ENCODE measurements at regions not wholly inside any gene's neighbourhood (a gene's known extent, or its start where the extent isn't known, plus 50 kb on each side); places are given as distances from the start of the nearest gene placed in this dataset.

- 94% methylated on average over 3 of the region's 4 CpGs for WGBS (ENCODE audit: insufficient coverage)
- Histone ChIP-seq H3K27me3 (replicated peaks in 2 of 5; ENCODE audit: control insufficient read depth in 4 of 5, insufficient read depth in 5 of 5, low read length in 4 of 5) (no peaks in the 10 kb centered on the region), H3K36me3 (ENCODE audit: control insufficient read depth in 4 of 4, insufficient read depth in 4 of 4, low read length in 3 of 4) (no peaks in the 10 kb centered on the region), H3K4me3 (ENCODE audit: control insufficient read depth in 1 of 7, extremely low read depth in 1 of 7, insufficient read depth in 4 of 7, low read depth in 2 of 7, low read length in 6 of 7) (no peak overlapping the region), H3K9me3 (ENCODE audit: control extremely low read depth in 1 of 5, control insufficient read depth in 4 of 5, insufficient read depth in 2 of 5, low read depth in 1 of 5, low read length in 4 of 5) (peaks cover 0 to 12% (median 0%) of the 10 kb centered on the region in 5 experiments), H3K4me1 (ENCODE audit: control extremely low read depth in 1 of 4, control insufficient read depth in 4 of 4, insufficient read depth in 4 of 4, low read length in 3 of 4) (no peaks in the 10 kb centered on the region), H3K27ac (ENCODE audit: insufficient read depth in 1 of 2, low read depth in 1 of 2, low read length in 2 of 2, poor library complexity in 1 of 2, severe bottlenecking in 2 of 2) (no peak overlapping the region)
- no peak for DNase-seq
- CTCF ChIA-PET, result no interaction called here
- POLR2A ChIA-PET, result no interaction called here
Observed at GRCh38 chr10:57031346-57031745, 670.3 kb upstream of the ZWINT start.

GRCh38 chr10:57026307-57026706 lies 665.2 kb upstream of the ZWINT start:
- H3K9me3 ChIP-seq (ENCODE audit: control extremely low read depth in 1 of 5, control insufficient read depth in 4 of 5, insufficient read depth in 2 of 5, low read depth in 1 of 5, low read length in 4 of 5), result peaks cover 0 to 4% (median 0%) of the 10 kb centered on the region in 5 experiments
- no peak overlapping the region for H3K4me3 ChIP-seq (ENCODE audit: control insufficient read depth in 1 of 7, extremely low read depth in 1 of 7, insufficient read depth in 4 of 7, low read depth in 2 of 7, low read length in 6 of 7)
- H3K27me3 ChIP-seq (replicated peaks in 2 of 5; ENCODE audit: control insufficient read depth in 4 of 5, insufficient read depth in 5 of 5, low read length in 4 of 5), result no peaks in the 10 kb centered on the region
- no peaks in the 10 kb centered on the region for H3K36me3 ChIP-seq (ENCODE audit: control insufficient read depth in 4 of 4, insufficient read depth in 4 of 4, low read length in 3 of 4)
- ChIA-PET POLR2A (no interaction called here), CTCF (no interaction called here)
- H3K27ac ChIP-seq (ENCODE audit: insufficient read depth in 1 of 2, low read depth in 1 of 2, low read length in 2 of 2, poor library complexity in 1 of 2, severe bottlenecking in 2 of 2), result no peak overlapping the region
- H3K4me1 ChIP-seq (ENCODE audit: control extremely low read depth in 1 of 4, control insufficient read depth in 4 of 4, insufficient read depth in 4 of 4, low read length in 3 of 4), result no peaks in the 10 kb centered on the region
- 100% methylated on average over 1 of the region's 1 CpG for whole genome bisulfite sequencing (ENCODE audit: insufficient coverage)
- no peak for DNase-seq

- Histone ChIP-seq H3K4me1 (ENCODE audit: control extremely low read depth in 1 of 4, control insufficient read depth in 4 of 4, insufficient read depth in 4 of 4, low read length in 3 of 4) (no peaks in the 10 kb centered on the region), H3K27ac (ENCODE audit: insufficient read depth in 1 of 2, low read depth in 1 of 2, low read length in 2 of 2, poor library complexity in 1 of 2, severe bottlenecking in 2 of 2) (no peak overlapping the region), H3K9me3 (ENCODE audit: control extremely low read depth in 1 of 5, control insufficient read depth in 4 of 5, insufficient read depth in 2 of 5, low read depth in 1 of 5, low read length in 4 of 5) (no peaks in the 10 kb centered on the region), H3K36me3 (ENCODE audit: control insufficient read depth in 4 of 4, insufficient read depth in 4 of 4, low read length in 3 of 4) (no peaks in the 10 kb centered on the region), H3K4me3 (ENCODE audit: control insufficient read depth in 1 of 7, extremely low read depth in 1 of 7, insufficient read depth in 4 of 7, low read depth in 2 of 7, low read length in 6 of 7) (no peak overlapping the region), H3K27me3 (replicated peaks in 2 of 5; ENCODE audit: control insufficient read depth in 4 of 5, insufficient read depth in 5 of 5, low read length in 4 of 5) (no peaks in the 10 kb centered on the region)
- POLR2A ChIA-PET, result no interaction called here
- no peak for DNase-seq
- CTCF ChIA-PET, result no interaction called here
- no CpG with 5 or more reads among the region's 1 CpG for WGBS (ENCODE audit: insufficient coverage)
Observed at GRCh38 chr10:57023626-57024025, 662.6 kb upstream of the ZWINT start.

- H3K9me3 ChIP-seq (ENCODE audit: control extremely low read depth in 1 of 5, control insufficient read depth in 4 of 5, insufficient read depth in 2 of 5, low read depth in 1 of 5, low read length in 4 of 5), result no peaks in the 10 kb centered on the region
- DNase-seq, result no peak
- no peaks in the 10 kb centered on the region for H3K4me1 ChIP-seq (ENCODE audit: control extremely low read depth in 1 of 4, control insufficient read depth in 4 of 4, insufficient read depth in 4 of 4, low read length in 3 of 4)
- ChIA-PET POLR2A (no interaction called here), CTCF (no interaction called here)
- no peaks in the 10 kb centered on the region for H3K27me3 ChIP-seq (replicated peaks in 2 of 5; ENCODE audit: control insufficient read depth in 4 of 5, insufficient read depth in 5 of 5, low read length in 4 of 5)
- H3K4me3 ChIP-seq (ENCODE audit: control insufficient read depth in 1 of 7, extremely low read depth in 1 of 7, insufficient read depth in 4 of 7, low read depth in 2 of 7, low read length in 6 of 7), result no peak overlapping the region
- H3K27ac ChIP-seq (ENCODE audit: insufficient read depth in 1 of 2, low read depth in 1 of 2, low read length in 2 of 2, poor library complexity in 1 of 2, severe bottlenecking in 2 of 2), result no peak overlapping the region
- no CpG with 5 or more reads among the region's 1 CpG for WGBS (ENCODE audit: insufficient coverage)
- H3K36me3 ChIP-seq (ENCODE audit: control insufficient read depth in 4 of 4, insufficient read depth in 4 of 4, low read length in 3 of 4), result no peaks in the 10 kb centered on the region
Observed at GRCh38 chr10:57018452-57018851, 657.4 kb upstream of the ZWINT start.

- H3K4me1 ChIP-seq (ENCODE audit: control extremely low read depth in 1 of 4, control insufficient read depth in 4 of 4, insufficient read depth in 4 of 4, low read length in 3 of 4), result no peaks in the 10 kb centered on the region
Observed at GRCh38 chr10:57017356-57018037, 656.4 kb upstream of the ZWINT start.

DNA sequence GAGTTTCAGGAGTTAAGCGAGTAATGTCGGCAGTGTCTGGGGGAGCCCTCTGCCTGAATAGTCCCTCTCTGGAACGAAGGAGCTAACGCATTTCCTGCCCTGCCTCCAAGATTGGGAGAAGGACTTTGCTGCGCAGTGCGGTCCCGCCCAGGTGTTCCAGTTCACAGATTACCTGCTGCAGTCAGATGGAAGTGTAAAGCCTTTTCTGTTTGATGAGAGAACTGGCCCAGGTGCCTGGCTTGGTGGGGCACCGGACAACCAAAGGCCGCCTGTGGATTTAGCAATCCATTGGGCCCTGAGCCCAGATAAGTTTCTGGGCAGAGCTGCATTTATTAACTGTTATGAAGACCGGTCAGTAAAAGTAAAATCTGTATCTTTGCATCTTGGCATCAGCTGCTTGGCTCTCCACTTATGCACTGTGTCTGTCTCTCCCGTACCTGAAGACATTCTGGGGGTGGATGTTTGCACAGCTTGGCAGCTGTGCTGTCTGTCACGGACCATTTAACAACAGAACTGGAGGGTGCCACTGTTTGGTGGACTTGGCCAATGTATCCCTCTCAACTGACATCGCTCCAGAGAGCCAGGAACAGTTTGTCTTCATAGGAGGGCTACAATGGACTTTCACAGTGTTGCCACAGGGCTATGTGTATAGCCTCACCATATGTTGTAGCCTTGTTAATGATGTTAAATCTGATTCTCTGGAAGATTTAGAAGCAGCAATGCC lies 654.7 kb upstream of the ZWINT start:
- H3K36me3 ChIP-seq (ENCODE audit: control insufficient read depth in 4 of 4, insufficient read depth in 4 of 4, low read length in 3 of 4), result no peaks in the 10 kb centered on the region
- H3K27ac ChIP-seq (ENCODE audit: insufficient read depth in 1 of 2, low read depth in 1 of 2, low read length in 2 of 2, poor library complexity in 1 of 2, severe bottlenecking in 2 of 2), result no peak overlapping the region
- ChIA-PET POLR2A (no interaction called here), CTCF (no interaction called here)
- no peak for DNase-seq
- no peaks in the 10 kb centered on the region for H3K9me3 ChIP-seq (ENCODE audit: control extremely low read depth in 1 of 5, control insufficient read depth in 4 of 5, insufficient read depth in 2 of 5, low read depth in 1 of 5, low read length in 4 of 5)
- 98% methylated on average over 13 of the region's 13 CpGs for WGBS (ENCODE audit: insufficient coverage)
- no peaks in the 10 kb centered on the region for H3K27me3 ChIP-seq (replicated peaks in 2 of 5; ENCODE audit: control insufficient read depth in 4 of 5, insufficient read depth in 5 of 5, low read length in 4 of 5)
- H3K4me1 ChIP-seq (ENCODE audit: control extremely low read depth in 1 of 4, control insufficient read depth in 4 of 4, insufficient read depth in 4 of 4, low read length in 3 of 4), result no peaks in the 10 kb centered on the region
- H3K4me3 ChIP-seq (ENCODE audit: control insufficient read depth in 1 of 7, extremely low read depth in 1 of 7, insufficient read depth in 4 of 7, low read depth in 2 of 7, low read length in 6 of 7), result no peak overlapping the region

More at GRCh38 chr10:57017356-57018037, 656.4 kb upstream of the ZWINT start:
- no peak for DNase-seq
- no peak overlapping the region for H3K27ac ChIP-seq (ENCODE audit: insufficient read depth in 1 of 2, low read depth in 1 of 2, low read length in 2 of 2, poor library complexity in 1 of 2, severe bottlenecking in 2 of 2)
- WGBS (ENCODE audit: insufficient coverage), result 76% methylated on average over 7 of the region's 7 CpGs
- ChIA-PET CTCF (no interaction called here), POLR2A (no interaction called here)
- no peak overlapping the region for H3K4me3 ChIP-seq (ENCODE audit: control insufficient read depth in 1 of 7, extremely low read depth in 1 of 7, insufficient read depth in 4 of 7, low read depth in 2 of 7, low read length in 6 of 7)
- H3K9me3 ChIP-seq (ENCODE audit: control extremely low read depth in 1 of 5, control insufficient read depth in 4 of 5, insufficient read depth in 2 of 5, low read depth in 1 of 5, low read length in 4 of 5), result no peaks in the 10 kb centered on the region
- H3K36me3 ChIP-seq (ENCODE audit: control insufficient read depth in 4 of 4, insufficient read depth in 4 of 4, low read length in 3 of 4), result no peaks in the 10 kb centered on the region
- H3K27me3 ChIP-seq (replicated peaks in 2 of 5; ENCODE audit: control insufficient read depth in 4 of 5, insufficient read depth in 5 of 5, low read length in 4 of 5), result no peaks in the 10 kb centered on the region

- no peak overlapping the region for H3K4me3 ChIP-seq (ENCODE audit: control insufficient read depth in 1 of 7, extremely low read depth in 1 of 7, insufficient read depth in 4 of 7, low read depth in 2 of 7, low read length in 6 of 7)
- ChIA-PET POLR2A (no interaction called here), CTCF (no interaction called here)
- 95% methylated on average over 7 of the region's 8 CpGs for WGBS (ENCODE audit: insufficient coverage)
- no peaks in the 10 kb centered on the region for H3K9me3 ChIP-seq (ENCODE audit: control extremely low read depth in 1 of 5, control insufficient read depth in 4 of 5, insufficient read depth in 2 of 5, low read depth in 1 of 5, low read length in 4 of 5)
- no peak for DNase-seq
- no peaks in the 10 kb centered on the region for H3K27me3 ChIP-seq (replicated peaks in 2 of 5; ENCODE audit: control insufficient read depth in 4 of 5, insufficient read depth in 5 of 5, low read length in 4 of 5)
- no peaks in the 10 kb centered on the region for H3K36me3 ChIP-seq (ENCODE audit: control insufficient read depth in 4 of 4, insufficient read depth in 4 of 4, low read length in 3 of 4)
- no peaks in the 10 kb centered on the region for H3K4me1 ChIP-seq (ENCODE audit: control extremely low read depth in 1 of 4, control insufficient read depth in 4 of 4, insufficient read depth in 4 of 4, low read length in 3 of 4)
- no peak overlapping the region for H3K27ac ChIP-seq (ENCODE audit: insufficient read depth in 1 of 2, low read depth in 1 of 2, low read length in 2 of 2, poor library complexity in 1 of 2, severe bottlenecking in 2 of 2)
Observed at GRCh38 chr10:57015187-57015586, 654.1 kb upstream of the ZWINT start.
